ENCODE measurements at regions not wholly inside any gene's neighbourhood (a gene's known extent, or its start where the extent isn't known, plus 50 kb on each side); places are given as distances from the start of the nearest gene placed in this dataset.
"Not testable (repeated sequence)": the region's sequence is repeated elsewhere in the genome, so short reads cannot be mapped to it uniquely, and the experiment has no call there.

DNA sequence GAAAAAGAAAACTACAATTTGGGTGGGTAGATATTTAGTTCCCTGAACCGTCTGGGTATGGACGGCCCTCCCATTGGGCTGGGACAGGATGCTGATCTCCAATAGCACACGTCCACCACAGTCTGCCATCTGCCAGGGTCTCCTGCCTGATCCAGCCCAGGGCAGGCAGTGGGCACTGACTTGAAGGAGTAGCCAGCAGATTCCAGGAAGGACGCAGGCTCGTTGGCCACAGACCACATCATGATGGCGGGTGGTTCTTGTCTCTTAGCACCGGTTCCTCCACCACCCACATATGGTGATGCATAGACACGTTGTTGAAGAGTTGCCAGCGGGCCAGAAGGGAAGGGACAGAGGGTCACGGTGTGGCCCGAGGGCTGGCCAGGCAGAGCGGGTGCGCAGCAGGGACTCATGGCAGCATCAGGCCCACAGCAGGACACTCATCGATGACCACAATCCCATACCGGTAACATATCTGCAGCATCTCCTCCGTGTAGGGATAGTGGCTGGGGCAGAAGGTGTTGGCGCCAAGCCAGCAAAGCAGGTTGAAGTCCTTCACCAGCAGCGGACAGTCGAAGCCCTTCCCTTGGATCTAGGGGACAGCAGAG lies 155.8 kb upstream of the FAM174A start:
- DNase-seq (ENCODE audit: low read depth in 2 of 2): not testable (repeated sequence)

DNA sequence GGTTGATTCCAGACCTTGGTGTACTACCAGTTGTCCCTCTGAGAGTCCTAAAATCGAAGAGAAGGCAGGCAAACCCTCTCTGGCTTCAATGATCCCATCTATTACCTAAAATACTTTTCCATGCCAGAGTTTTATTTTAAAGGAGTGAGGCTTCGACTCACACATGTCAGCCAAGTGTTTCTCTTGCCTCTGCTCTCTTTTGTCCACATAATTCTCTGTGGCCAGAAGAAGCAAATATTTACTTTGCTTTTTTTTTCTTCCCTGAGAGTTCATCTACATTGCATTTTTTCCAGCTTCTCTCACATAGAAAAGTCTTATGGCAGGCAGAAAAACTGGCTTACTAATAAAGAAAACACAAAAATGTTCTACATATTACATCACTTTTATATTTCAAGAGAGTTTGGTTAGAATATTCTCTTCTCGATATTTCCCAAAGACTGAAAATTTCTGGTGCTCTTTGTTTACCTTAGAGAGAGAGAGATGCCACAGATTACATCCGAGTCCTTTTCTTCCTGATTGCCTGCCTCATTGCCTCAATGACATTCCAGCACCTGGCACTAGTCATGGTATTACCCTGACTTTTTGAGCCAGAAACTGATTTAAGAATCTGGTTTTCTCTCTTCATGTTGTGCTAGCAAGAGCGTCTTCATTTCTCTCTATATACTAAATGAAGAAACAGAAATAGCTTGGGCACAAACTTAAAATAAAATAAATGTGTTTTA lies 170.3 kb upstream of the FAM174A start:
- DNase-seq (ENCODE audit: low read depth in 2 of 2): not testable (repeated sequence)

DNA sequence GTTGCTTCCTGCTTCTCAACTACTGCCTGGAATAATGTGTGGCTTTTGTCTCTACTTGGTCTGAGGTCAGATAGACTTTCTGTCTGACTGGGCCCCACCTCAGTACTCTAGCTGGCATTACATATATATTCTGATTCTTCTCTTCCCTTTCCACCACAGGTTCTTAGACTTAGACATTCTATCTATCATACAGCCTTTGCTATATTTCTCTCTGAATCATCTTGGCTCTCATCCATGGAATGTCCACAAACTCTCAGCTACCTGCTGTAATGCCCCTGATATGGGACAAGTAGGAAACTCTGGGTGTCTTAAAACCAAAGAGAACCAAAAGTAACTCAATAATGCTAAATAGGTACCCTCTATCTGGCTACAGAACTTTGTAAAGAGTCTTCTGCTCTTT lies 170.8 kb upstream of the FAM174A start:
- not testable (repeated sequence) for DNase-seq (ENCODE audit: low read depth in 2 of 2)

DNA sequence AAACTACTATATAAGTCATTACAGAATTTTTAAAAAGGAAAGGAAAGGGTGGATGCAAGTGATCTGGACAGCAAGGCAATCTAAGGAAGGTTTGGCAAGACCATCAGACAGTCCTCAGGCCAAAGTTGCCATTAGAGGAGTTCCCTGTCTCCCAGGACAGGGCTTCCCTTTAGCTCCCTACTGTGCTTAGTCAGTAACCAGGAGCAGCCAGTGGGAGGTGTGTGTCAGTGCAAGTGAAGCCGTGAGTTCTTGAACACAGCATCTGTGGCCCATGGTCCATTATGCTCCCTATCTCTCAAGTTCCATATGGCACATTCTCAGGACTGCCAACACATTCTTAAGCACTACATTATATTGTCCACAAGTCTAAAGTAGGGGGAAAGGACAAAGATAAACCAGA lies 175.2 kb upstream of the FAM174A start:
- DNase-seq (ENCODE audit: low read depth in 2 of 2): not testable (repeated sequence)

DNA sequence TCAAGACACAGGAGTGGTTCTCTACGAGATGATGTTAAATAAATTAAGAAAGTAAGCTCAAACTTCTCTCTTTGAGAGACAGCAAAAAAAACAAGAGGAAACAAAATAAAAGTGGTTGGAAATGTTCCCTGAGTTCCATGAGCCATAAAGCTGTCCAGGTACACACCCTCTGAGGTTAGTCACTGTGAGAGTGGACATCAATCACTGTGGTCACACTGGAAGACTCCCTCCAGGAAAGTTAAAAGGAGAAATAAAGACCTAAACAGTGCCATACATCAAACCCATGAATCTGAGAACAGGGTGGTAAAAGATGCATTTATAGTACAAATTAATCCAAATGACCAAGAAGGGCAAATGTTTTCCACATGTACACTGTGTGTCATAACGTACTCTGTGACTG lies 188.9 kb upstream of the FAM174A start:
- DNase-seq (ENCODE audit: low read depth in 2 of 2): not testable (repeated sequence)

DNA sequence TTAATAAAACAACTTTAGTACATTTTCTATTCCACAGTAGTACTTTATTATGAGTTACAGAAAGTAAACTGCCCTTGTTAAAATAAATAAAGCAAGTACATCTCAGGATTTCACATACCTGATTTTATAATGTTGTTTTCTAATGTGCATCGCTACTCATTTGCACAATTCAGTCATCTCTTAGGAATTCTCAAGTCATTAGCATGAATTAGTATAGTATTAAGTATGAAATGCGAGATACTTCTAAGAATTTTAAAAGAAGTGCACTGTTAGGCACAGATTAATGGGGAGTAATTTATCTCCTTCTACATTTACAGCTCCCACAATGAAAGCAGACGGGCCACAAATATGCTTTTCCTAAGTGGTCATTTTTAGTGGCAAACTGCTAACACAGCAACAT lies 193.7 kb upstream of the FAM174A start:
- DNase-seq (ENCODE audit: low read depth in 2 of 2): not testable (repeated sequence)

DNA sequence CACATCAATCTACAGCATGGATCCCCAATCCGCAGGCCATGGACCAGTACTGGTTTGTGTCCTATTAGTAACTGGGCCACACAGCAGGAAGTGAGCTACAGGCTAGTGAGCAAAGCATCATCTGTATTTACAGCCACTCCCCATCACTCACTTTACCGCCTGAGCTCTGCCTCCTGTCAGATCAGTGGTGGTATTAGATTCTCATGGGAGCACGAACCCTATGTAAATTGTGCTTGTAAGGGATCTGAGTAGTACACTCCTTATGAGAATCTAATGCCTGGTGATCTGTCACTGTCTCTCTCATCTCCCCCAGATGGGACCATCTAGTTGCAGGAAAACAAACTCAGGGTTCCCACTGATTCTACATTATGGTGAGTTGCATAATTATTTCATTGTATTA lies 212.7 kb upstream of the FAM174A start:
- no peak for DNase-seq (ENCODE audit: low read depth in 2 of 2)

DNA sequence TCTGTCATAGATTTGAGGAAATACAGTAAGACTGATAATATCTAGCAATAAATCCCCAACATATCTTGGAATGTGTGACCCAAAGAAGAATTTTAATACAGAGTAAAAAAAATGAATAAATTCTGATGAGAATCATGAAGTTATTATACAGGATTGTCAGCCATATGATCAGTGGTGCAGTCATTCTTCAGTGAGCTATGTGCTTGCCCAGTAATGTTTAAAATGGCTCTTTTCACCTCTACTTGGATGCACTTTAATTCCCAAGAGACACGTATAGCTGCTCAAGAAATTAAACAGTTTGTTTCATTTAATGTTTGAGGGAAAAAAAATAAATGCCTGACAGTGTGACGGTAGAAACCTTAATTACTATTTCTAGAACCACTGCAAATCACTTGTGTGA lies 215.3 kb upstream of the FAM174A start:
- DNase-seq (ENCODE audit: low read depth in 2 of 2): no peak

DNA sequence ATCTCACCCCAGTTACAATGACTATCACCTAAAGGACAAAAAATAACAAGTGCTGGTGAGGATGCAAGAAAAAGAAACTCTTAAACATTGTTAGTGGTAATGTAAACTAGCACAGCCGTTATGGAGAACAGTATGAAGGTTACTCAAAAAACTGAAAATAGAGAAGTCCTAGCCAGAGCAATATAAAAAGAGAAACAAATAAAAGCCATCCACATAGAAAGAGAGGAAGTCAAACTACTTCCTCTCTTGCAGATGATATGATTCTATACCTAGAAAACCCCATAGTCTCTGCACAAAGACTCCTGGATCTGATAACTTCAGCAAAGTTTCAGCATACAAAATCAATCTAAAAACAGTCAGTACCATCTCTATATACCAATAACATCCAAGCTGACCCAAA lies 221.5 kb upstream of the FAM174A start:
- DNase-seq (ENCODE audit: low read depth in 2 of 2): no peak

DNA sequence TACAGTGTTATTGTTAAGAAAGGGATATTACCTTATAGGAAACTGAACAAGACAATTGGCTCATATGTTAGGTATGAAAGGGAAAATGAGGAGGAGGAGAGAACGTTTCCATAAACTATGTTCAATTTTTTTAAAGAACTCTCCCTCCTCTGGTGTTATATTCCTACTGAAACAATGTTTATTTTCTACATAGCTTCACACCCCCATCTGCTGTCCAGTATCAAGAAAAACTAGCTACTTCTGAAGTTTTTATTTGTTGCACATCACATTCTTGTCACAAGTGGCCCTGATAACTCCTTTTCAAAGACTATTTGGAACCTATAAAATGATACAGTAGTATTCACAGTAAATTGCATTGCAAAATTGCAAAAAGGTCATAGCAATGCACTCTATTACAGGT lies 223.4 kb upstream of the FAM174A start:
- no peak for DNase-seq (ENCODE audit: low read depth in 2 of 2)

DNA sequence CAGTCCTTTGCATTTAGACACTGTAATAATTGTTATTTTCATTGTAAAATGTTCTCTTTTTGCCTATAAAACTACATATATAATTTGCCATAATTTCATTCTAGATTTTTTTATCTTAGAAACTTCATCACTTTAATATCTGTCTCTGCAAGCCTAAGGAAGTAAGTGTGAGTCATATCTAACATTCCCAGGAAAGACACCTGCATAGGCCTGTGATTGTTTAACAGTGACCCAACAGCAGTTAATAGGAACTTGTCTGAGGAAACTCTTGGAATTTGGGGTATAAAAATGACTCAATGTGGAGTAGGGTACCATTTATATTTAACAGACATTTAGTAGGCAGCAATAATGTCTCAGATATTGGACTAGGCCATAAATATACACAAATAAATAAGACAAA lies 229.2 kb upstream of the FAM174A start:
- DNase-seq (ENCODE audit: low read depth in 2 of 2): no peak

DNA sequence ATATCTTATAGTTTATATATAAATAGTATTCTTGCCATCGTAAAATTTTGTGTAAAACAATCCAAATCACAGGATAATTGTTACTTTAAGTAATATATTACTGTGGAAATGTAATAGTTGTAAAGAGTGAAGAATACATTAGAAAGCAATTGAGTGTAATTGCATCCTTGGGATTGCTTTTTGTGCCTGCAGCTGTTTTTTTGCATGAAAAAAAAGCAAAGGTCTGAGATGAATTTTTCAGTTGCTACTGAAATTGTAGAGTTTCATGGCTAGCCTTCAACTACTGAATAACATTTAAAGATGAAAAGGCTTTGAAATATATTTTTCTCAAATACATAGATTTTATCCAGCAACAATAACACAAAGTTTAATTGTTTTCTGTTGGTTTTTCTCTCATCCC lies 232.0 kb upstream of the FAM174A start:
- no peak for DNase-seq (ENCODE audit: low read depth in 2 of 2)

DNA sequence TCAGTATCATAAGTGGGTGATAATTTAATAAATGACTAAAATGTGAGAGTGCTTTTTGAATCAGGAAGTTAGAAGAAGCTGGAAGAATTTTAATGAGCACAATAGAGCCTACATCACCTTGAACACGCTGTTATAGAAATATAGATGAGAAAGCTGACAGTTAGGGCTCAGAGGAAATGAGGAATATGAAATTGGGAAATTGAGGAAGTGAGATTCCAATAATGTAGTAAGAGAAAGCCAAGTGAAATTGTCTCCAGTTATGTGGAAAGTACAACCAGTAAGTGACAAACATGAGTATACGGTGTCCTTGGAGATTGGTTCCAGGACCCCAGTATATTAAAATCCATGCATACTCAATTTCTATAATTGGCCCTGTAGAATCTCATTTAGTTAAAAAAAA lies 235.9 kb upstream of the FAM174A start:
- DNase-seq (ENCODE audit: low read depth in 2 of 2): no peak

DNA sequence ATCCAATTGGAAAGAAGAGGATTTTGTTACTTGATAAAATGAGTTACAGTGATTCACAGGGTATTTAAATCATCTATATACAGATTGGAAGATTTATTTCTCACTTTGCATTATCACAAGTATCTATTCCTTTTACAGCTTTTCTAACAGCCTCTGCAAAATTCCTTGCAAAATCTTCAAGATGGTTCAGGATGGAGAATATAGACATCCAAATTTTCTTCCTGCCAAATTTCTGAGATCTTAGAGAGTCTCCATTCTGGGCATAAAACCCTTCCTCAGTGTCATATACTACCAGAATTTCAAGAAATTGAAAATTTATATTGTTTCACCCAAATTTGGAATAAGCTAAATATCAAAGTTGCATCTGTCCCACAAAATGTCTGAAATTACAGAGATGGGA lies 259.1 kb upstream of the FAM174A start:
- no peak for DNase-seq (ENCODE audit: low read depth in 2 of 2)

DNA sequence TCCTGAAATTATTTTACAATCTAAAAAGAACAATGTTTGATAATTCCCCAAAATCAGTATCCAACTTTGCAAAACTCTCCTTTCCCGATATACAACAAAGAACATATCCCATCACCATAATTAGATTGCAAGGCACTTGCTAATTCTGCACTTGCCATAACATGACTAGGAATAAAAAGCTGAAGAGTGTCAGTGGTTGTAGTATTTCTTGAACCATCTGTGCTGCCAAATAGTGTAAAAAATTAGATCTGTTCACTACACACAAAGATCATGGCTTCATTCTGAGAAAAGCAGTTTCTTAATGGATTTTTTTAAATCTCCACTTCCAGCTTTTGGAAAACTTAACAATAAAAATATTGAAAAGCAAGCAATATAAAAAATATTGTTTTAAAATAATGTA lies 259.5 kb upstream of the FAM174A start:
- DNase-seq (ENCODE audit: low read depth in 2 of 2): no peak

DNA sequence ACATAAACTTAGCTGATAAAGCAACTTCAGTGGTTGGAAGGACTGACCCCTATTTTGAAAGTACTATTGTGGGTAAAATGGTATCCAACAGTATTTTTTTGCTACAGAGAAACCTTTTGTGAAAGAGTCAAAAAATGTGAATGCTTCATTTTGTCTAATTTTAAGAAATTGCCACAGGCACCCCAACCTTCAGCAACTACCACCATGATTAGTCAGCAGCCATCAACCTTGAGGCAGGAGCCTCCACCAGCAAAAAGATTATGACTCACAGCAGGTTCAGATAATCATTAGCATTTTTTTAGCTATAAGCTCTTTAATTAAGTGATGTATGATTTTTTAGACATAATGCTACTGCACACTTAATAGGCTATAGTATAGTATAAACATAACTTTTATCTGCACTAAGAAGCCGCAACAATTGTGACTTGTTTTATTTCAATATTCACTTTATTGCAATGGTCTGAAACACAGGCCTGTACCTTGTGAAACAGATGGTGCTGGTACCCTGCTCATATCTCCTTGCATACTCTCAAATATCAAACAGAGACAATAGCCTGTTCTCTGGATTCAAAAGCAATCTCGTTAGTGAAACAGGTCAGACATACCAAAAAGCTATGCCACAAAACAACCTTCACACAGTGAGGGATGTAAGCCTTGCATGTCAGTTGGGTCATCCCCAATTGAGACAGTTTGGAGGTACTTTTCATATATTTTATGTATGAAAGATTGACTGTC lies 261.2 kb upstream of the FAM174A start:
- DNase-seq (ENCODE audit: low read depth in 2 of 2): no peak

DNA sequence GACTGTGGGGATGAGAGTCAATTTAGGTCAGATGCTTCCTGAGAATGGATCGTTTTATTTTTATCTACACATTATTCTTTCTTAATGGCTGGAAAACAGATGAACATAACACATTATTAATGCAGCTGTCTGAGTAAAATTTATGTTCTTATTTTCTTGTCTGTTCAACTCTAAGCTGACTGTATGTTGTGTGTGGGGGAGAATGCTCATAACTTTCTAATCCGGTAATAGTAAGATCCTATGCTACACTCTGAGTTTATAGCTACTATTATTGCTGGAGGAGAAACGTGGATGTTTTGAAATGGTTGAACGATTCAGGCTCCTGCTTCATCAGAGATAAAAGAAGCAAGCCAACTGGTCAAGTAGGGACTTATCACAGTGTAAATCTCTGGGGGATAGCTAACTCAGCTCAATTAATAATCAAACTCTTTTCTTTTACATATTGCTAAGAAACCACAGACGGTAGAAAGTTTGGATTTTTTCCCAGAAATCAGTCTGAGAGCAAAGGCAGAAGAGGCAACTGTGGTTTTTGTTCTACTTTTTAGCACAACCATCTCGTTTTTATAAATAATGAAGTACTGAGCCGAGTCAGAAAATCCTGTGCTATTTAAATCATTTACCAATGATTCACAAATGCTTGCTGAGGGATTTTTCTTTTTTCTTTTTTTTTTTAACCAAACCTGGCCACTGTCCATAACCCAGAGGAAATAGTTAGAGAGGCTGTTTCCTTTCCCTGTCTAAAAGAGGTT lies 265.0 kb upstream of the FAM174A start:
- no peak for DNase-seq (ENCODE audit: low read depth in 2 of 2)

DNA sequence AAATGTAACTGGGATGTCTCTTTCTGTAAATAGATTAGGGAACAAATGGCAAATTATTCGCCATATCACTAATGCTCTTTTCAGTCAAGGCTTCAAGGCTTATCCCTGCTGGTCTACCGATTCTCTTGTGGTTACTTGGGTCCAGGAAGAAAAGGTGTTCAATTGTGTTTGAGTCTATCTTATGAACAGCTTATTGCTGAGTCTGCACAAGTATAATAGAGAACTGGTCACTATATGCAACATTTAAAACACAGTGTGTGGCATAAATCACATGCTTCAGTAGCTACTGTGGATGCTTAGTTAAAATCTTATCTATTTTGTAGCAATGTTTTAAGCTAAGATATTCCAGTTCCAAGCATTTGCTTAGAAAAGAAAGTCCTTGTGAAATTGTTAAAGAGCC lies 274.2 kb upstream of the FAM174A start:
- no peak for DNase-seq (ENCODE audit: low read depth in 2 of 2)

DNA sequence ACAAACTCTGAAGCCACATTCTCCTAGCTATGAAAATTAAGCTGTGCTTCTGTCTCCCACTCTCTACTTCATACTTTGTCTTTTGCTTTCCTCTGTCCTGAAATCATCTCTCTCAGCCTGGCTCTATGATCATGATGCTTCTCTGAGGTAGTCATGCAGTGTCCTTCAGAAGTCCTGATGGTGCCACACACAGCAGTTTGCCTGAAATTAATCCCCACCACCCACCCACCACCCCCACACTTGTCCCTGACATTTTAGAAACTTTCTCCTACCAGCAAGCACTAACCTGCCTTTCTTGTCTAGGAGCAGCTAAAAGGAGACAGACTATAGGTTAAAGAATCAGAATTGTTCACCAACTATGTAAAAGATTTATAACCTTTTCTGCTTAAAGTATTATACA lies 282.2 kb upstream of the FAM174A start:
- no peak for DNase-seq (ENCODE audit: low read depth in 2 of 2)

DNA sequence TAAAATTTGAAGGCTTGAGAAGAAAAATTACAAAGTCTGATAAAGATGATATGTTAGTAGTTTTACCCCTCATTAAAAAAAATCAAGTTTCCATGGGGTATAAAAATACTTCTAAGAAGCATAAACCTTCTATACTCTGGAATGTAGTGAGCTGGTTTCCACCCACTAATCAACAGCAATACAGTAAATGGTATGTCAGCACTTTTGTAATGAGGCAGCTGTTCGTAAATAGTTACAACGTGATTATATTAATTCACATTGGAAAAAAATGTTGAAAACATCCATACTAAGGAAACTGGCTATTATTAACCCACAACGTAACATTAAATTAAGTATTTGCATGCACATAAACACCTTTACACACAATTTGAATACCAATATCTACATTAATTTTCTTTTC lies 283.1 kb upstream of the FAM174A start:
- no peak for DNase-seq (ENCODE audit: low read depth in 2 of 2)

DNA sequence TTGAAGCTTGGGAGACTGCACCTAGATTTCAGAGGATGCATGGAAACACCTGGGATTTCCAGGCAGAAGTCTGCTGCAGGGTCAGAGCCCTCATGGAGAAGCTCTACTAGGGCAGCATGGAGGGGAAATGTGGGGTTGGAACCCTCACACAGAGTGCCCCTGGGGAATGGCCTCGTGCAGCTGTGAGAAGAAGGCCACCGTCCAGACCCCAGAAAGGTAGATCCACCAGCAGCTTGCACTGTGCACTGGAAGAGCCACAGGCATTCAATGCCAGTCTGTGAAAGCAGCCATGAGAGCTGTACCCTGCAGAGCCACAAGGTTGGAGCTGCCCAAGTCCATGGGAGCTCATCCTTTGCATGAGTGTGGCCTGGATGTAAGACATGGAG lies 285.3 kb upstream of the FAM174A start:
- no peak for DNase-seq (ENCODE audit: low read depth in 2 of 2)

DNA sequence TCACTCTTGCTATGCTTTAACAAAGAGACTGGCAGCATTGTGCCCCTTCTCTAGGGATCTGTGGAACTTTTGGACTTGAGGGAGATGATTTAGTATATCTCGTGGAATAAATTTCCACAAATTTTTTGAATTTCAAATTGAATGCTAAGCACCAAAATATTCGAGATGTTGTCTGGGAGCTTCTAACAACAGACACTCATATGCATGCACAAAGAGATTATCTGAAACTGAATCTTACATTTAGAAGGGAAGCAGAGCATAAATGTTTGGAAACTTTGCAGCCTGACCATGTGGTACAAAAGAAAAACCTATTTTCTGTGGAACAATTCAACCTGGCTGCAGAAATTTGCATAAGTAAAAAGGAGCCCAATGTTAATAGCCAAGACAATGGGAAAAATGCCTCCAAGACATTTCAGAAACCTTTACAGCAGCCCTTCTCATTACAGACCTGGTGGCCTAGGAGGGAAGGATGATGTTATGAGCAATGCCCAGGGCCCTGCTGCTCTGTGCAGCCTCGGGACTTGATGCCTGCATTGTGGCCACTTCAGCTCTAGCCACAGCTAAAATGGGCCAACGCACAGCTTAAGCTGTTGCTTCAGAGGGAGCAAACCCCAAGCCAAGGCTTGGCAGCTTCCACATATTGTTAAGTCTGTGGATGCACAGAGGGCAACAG lies 285.8 kb upstream of the FAM174A start:
- DNase-seq (ENCODE audit: low read depth in 2 of 2): no peak

Data from stimulated activated CD4-positive, alpha-beta T cell treated with anti-CD3 and anti-CD28 coated beads, Interleukin-12 subunit alpha, Interleukin-12 subunit beta, amount 100 ng/mL, for 24 hours (primary cell).